ENCODE measurements at regions not wholly inside any gene's neighbourhood (a gene's known extent, or its start where the extent isn't known, plus 50 kb on each side); places are given as distances from the start of the nearest gene placed in this dataset.

- H3K36me3 ChIP-seq (replicated peaks) = no peaks in the 10 kb centered on the region
- peak overlapping the region; percentile 89 for H3K27ac ChIP-seq
- in situ Hi-C loops (cut with HindIII; ENCODE audit: low pct_ligation_motif_present, low sequenced_read_pairs) = no loop called here
- no peak for DNase-seq
- no peak overlapping the region for H3K4me3 ChIP-seq (ENCODE audit: low read depth, low read length)
- TF ChIP-seq CTCF (IDR thresholded peaks at IDR 0.05; ENCODE audit: low read depth, low read length, missing control alignments) = peak; percentile 5
- H3K27me3 ChIP-seq (replicated peaks) = no peaks in the 10 kb centered on the region
These were observed 215.9 kb upstream of the GSE1 start for GRCh38 chr16:85396879-85397871.

GRCh38 chr16:85398050-85398451 lies 215.1 kb upstream of the GSE1 start:
- in situ Hi-C loops (cut with HindIII; ENCODE audit: low pct_ligation_motif_present, low sequenced_read_pairs) = no loop called here
- TF ChIP-seq CTCF (IDR thresholded peaks at IDR 0.05; ENCODE audit: low read depth, low read length, missing control alignments) = no peak
- Histone ChIP-seq H3K36me3 (replicated peaks) (no peaks in the 10 kb centered on the region), H3K4me3 (ENCODE audit: low read depth, low read length) (no peak overlapping the region), H3K27ac (no peak overlapping the region), H3K27me3 (replicated peaks) (no peaks in the 10 kb centered on the region)
- DNase-seq = no peak

- Histone ChIP-seq H3K27ac (no peak overlapping the region), H3K4me3 (ENCODE audit: low read depth, low read length) (no peak overlapping the region), H3K36me3 (replicated peaks) (no peaks in the 10 kb centered on the region), H3K27me3 (replicated peaks) (no peaks in the 10 kb centered on the region)
- no peak for DNase-seq
- in situ Hi-C loops (cut with HindIII; ENCODE audit: low pct_ligation_motif_present, low sequenced_read_pairs) = no loop called here
- no peak for TF ChIP-seq CTCF (IDR thresholded peaks at IDR 0.05; ENCODE audit: low read depth, low read length, missing control alignments)
These were observed 214.2 kb upstream of the GSE1 start for GRCh38 chr16:85398688-85399582.

GRCh38 chr16:85399583-85400284 lies 213.4 kb upstream of the GSE1 start:
- Histone ChIP-seq H3K27me3 (replicated peaks) (no peaks in the 10 kb centered on the region), H3K36me3 (replicated peaks) (no peaks in the 10 kb centered on the region), H3K27ac (no peak overlapping the region), H3K4me3 (ENCODE audit: low read depth, low read length) (no peak overlapping the region)
- in situ Hi-C loops (cut with HindIII; ENCODE audit: low pct_ligation_motif_present, low sequenced_read_pairs) = no loop called here
- no peak for TF ChIP-seq CTCF (IDR thresholded peaks at IDR 0.05; ENCODE audit: low read depth, low read length, missing control alignments)
- no peak for DNase-seq

GRCh38 chr16:85400305-85401205 lies 212.6 kb upstream of the GSE1 start:
- no peak for TF ChIP-seq CTCF (IDR thresholded peaks at IDR 0.05; ENCODE audit: low read depth, low read length, missing control alignments)
- Histone ChIP-seq H3K27me3 (replicated peaks) (no peaks in the 10 kb centered on the region), H3K4me3 (ENCODE audit: low read depth, low read length) (no peak overlapping the region), H3K36me3 (replicated peaks) (no peaks in the 10 kb centered on the region), H3K27ac (no peak overlapping the region)
- in situ Hi-C loops (cut with HindIII; ENCODE audit: low pct_ligation_motif_present, low sequenced_read_pairs) = no loop called here
- DNase-seq = no peak
